Parathyroid adenoma (tissue), 2 donors: ENCODE measurements at regions not wholly inside any gene's neighbourhood (a gene's known extent, or its start where the extent isn't known, plus 50 kb on each side); places are given as distances from the start of the nearest gene placed in this dataset.

ENCODE experiments used
- H2AFZ ChIP-seq: fragments of 300-600 bp; sonication (generic); one replicate; pipeline ENCODE4 v1.7.0; 2017; ENCODE audit warnings: antibody characterized with exemption, mild to moderate bottlenecking
- H3K27ac ChIP-seq: fragments of 300-600 bp; sonication (generic); one replicate; pipeline ENCODE4 v1.7.0; 2017
- H3K27me3 ChIP-seq: fragments of 300-600 bp; sonication (generic); one replicate; pipeline ENCODE4 v1.7.0; 2017; ENCODE audit warnings: low read length; ENCODE audit not compliant: control insufficient read depth, insufficient read depth
- H3K36me3 ChIP-seq: fragments of 300-600 bp; sonication (generic); one replicate; pipeline ENCODE4 v1.7.0; 2017; ENCODE audit warnings: low read length; ENCODE audit not compliant: control insufficient read depth, insufficient read depth
- H3K4me1 ChIP-seq: fragments of 300-600 bp; sonication (generic); one replicate; pipeline ENCODE4 v1.7.0; 2017; ENCODE audit warnings: control low read depth
- H3K4me2 ChIP-seq: fragments of 300-600 bp; sonication (generic); one replicate; pipeline ENCODE4 v1.7.0; 2017; ENCODE audit warnings: low read length
- H3K4me3 ChIP-seq: fragments of 300-600 bp; sonication (generic); one replicate; pipeline ENCODE4 v1.7.0; 2017; ENCODE audit warnings: low read depth, low read length
- H3K79me2 ChIP-seq: fragments of 300-600 bp; sonication (generic); one replicate; pipeline ENCODE4 v1.7.0; 2017; ENCODE audit warnings: control low read depth
- H3K9ac ChIP-seq: fragments of 300-600 bp; sonication (generic); one replicate; pipeline ENCODE4 v1.7.0; 2017; ENCODE audit warnings: mild to moderate bottlenecking
- H3K9me3 ChIP-seq: fragments of 300-600 bp; sonication (generic); one replicate; pipeline ENCODE4 v1.7.0; 2017; ENCODE audit warnings: low read length; ENCODE audit not compliant: control insufficient read depth
- CTCF ChIP-seq: fragments of 300-600 bp; sonication (generic); IDR thresholded peaks from one replicate; pipeline ENCODE4 v1.7.0; 2017; ENCODE audit warnings: antibody characterized with exemption, mild to moderate bottlenecking
- donor health status: primary hyperparathyroidism.

- Histone ChIP-seq H3K79me2 (no peaks in the 10 kb centered on the region), H3K9ac (no peak overlapping the region), H3K27ac (no peak overlapping the region), H3K4me3 (no peak overlapping the region), H3K4me1 (no peaks in the 10 kb centered on the region), H3K27me3 (no peaks in the 10 kb centered on the region), H3K4me2 (no peak overlapping the region), H3K36me3 (no peaks in the 10 kb centered on the region), H3K9me3 (peaks cover 3% of the 10 kb centered on the region), H2AFZ (no peak overlapping the region)
- no peak for TF ChIP-seq CTCF
These were observed 301.3 kb upstream of the GALNT5 start for GRCh38 chr2:156956161-156956560.

DNA sequence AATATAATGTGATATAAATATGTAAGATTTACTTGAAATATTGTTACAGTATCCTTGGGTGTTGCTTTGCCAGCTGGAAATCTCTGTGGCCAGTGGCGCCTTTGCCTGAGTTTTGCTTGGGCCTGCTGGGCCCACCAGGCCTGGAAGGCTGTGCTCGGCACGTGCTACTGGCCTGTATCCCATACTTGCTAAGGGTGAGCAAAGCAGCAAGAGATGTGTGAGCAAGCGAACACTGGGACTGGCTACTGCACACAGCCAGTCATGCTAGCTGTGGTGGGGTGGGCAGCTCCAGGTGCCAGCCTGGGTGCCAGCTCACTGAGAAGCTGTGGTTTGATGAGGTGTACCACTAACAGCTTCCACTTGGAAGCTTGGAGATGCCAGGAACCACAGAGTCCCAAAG lies 299.1 kb upstream of the GALNT5 start:
- Histone ChIP-seq H3K4me3 (no peak overlapping the region), H3K9ac (no peak overlapping the region), H3K4me2 (no peak overlapping the region), H3K4me1 (no peaks in the 10 kb centered on the region), H3K79me2 (no peaks in the 10 kb centered on the region), H3K36me3 (no peaks in the 10 kb centered on the region), H3K9me3 (peaks cover 2% of the 10 kb centered on the region), H2AFZ (no peak overlapping the region), H3K27me3 (no peaks in the 10 kb centered on the region), H3K27ac (no peak overlapping the region)
- no peak for TF ChIP-seq CTCF

DNA sequence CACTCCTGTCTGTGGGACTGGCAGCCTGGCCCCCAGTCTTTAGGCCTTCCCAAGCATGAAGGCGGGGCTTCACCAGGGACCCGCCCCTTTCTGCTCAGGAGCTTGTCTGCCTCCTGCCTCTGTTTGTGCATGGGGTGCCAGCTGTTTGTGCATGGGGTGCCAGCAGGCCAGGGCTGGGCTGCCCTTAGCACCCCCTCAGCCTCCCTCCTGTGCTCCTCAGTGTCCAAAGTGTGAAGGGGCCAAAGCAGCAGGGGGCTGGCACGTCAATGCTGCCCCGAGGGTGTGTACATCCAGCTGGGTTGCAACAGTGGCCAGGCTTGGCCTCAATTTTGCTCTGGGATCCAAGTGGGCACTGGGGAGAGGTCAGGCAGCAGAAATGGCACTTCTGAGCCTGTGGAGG lies 298.0 kb upstream of the GALNT5 start:
- Histone ChIP-seq H3K36me3 (no peaks in the 10 kb centered on the region), H2AFZ (no peak overlapping the region), H3K9me3 (no peaks in the 10 kb centered on the region), H3K4me1 (no peaks in the 10 kb centered on the region), H3K27ac (no peak overlapping the region), H3K4me2 (no peak overlapping the region), H3K4me3 (no peak overlapping the region), H3K27me3 (no peaks in the 10 kb centered on the region), H3K79me2 (no peaks in the 10 kb centered on the region), H3K9ac (no peak overlapping the region)
- TF ChIP-seq CTCF = no peak

- Histone ChIP-seq H2AFZ (no peak overlapping the region), H3K4me1 (no peaks in the 10 kb centered on the region), H3K36me3 (no peaks in the 10 kb centered on the region), H3K27me3 (no peaks in the 10 kb centered on the region), H3K27ac (no peak overlapping the region), H3K4me2 (no peak overlapping the region), H3K79me2 (no peaks in the 10 kb centered on the region), H3K9ac (no peak overlapping the region), H3K9me3 (no peaks in the 10 kb centered on the region), H3K4me3 (no peak overlapping the region)
- TF ChIP-seq CTCF = no peak
These were observed 274.9 kb upstream of the GALNT5 start for GRCh38 chr2:156982615-156983014.

GRCh38 chr2:156986339-156986988 lies 271.0 kb upstream of the GALNT5 start:
- Histone ChIP-seq H3K27ac (no peak overlapping the region), H3K79me2 (no peaks in the 10 kb centered on the region), H3K9ac (no peak overlapping the region), H3K4me2 (no peak overlapping the region), H3K4me1 (no peaks in the 10 kb centered on the region), H3K4me3 (no peak overlapping the region), H3K36me3 (no peaks in the 10 kb centered on the region), H3K9me3 (no peaks in the 10 kb centered on the region), H3K27me3 (no peaks in the 10 kb centered on the region), H2AFZ (no peak overlapping the region)
- no peak for TF ChIP-seq CTCF
